Fibroblast of lung (primary cell): ENCODE measurements at regions not wholly inside any gene's neighbourhood (a gene's known extent, or its start where the extent isn't known, plus 50 kb on each side); places are given as distances from the start of the nearest gene placed in this dataset.

Experiments used
- DNase-seq, 2 donors: peaks; one replicate each; pipeline versions ENCODE4 v3.0.0 to v3.0.0-alpha.2; 2010; ENCODE audit warnings: low read depth in 2 of 2
- H2AFZ ChIP-seq: 2 replicates; pipeline ENCODE4 v1.5.1; 2012; ENCODE audit warnings: low read length, control low read depth, inconsistent platforms
- H3K27ac ChIP-seq: 2 replicates; pipeline ENCODE4 v1.5.1; 2011; ENCODE audit warnings: low read length, control low read depth; ENCODE audit not compliant: insufficient read depth
- H3K27me3 ChIP-seq: 2 replicates; pipeline ENCODE4 v1.5.1; 2011; ENCODE audit warnings: mild to moderate bottlenecking, low read length; ENCODE audit not compliant: control insufficient read depth, insufficient read depth
- H3K36me3 ChIP-seq: 2 replicates; pipeline ENCODE4 v1.5.1; 2011; ENCODE audit warnings: low read length; ENCODE audit not compliant: control insufficient read depth, insufficient read depth
- H3K4me1 ChIP-seq: 2 replicates; pipeline ENCODE4 v1.5.1; 2011; ENCODE audit warnings: low read length; ENCODE audit not compliant: control insufficient read depth, insufficient read depth; ENCODE audit errors: extremely low read depth
- H3K4me2 ChIP-seq: 2 replicates; pipeline ENCODE4 v1.5.1; 2011; ENCODE audit warnings: low read length, control low read depth; ENCODE audit not compliant: insufficient read depth; ENCODE audit errors: extremely low read depth
- H3K4me3 ChIP-seq, 4 experiments: fragments of 200-600 bp in 1 of 4; sonication (generic) in 1 of 4; replicated peaks in 1 of 4; 2 replicates each; pipeline ENCODE4 v1.5.1; 2011 to 2016; ENCODE audit warnings: low read length in 4 of 4, low read depth in 3 of 4, mild to moderate bottlenecking in 3 of 4, control low read depth in 2 of 4, inconsistent platforms in 1 of 4, mixed read lengths in 1 of 4; ENCODE audit not compliant: insufficient read depth in 1 of 4; ENCODE audit errors: control extremely low read depth in 1 of 4
- H3K79me2 ChIP-seq: 2 replicates; pipeline ENCODE4 v1.5.1; 2012; ENCODE audit warnings: mild to moderate bottlenecking, low read length, inconsistent platforms; ENCODE audit not compliant: control insufficient read depth, insufficient read depth
- H3K9ac ChIP-seq: 2 replicates; pipeline ENCODE4 v1.5.1; 2011; ENCODE audit warnings: mild to moderate bottlenecking, low read length, control low read depth; ENCODE audit not compliant: insufficient read depth
- H3K9me3 ChIP-seq: 2 replicates; pipeline ENCODE4 v1.5.1; 2012; ENCODE audit warnings: low read depth, low read length; ENCODE audit not compliant: control insufficient read depth, insufficient read depth
- H4K20me1 ChIP-seq: 2 replicates; pipeline ENCODE4 v1.5.1; 2011; ENCODE audit warnings: low read length; ENCODE audit not compliant: control insufficient read depth, insufficient read depth; ENCODE audit errors: extremely low read depth
- EZH2 ChIP-seq: IDR thresholded peaks from 2 replicates; pipeline ENCODE4 v1.5.1; 2012; ENCODE audit warnings: low read length, control low read depth, mild to moderate bottlenecking; ENCODE audit errors: missing control alignments
- TF ChIP-seq, protein P1 (sequence below), 2 donors: IDR thresholded peaks in 1 of 2; conservative IDR thresholded peaks in 1 of 2; 1 replicate in 1 of 2; 2 replicates in 1 of 2; pipeline ENCODE4 v1.5.1; 2011 to 2012; ENCODE audit warnings: low read length in 2 of 2, control low read depth in 1 of 2, inconsistent platforms in 1 of 2, low read depth in 1 of 2, mild to moderate bottlenecking in 1 of 2

DNA sequence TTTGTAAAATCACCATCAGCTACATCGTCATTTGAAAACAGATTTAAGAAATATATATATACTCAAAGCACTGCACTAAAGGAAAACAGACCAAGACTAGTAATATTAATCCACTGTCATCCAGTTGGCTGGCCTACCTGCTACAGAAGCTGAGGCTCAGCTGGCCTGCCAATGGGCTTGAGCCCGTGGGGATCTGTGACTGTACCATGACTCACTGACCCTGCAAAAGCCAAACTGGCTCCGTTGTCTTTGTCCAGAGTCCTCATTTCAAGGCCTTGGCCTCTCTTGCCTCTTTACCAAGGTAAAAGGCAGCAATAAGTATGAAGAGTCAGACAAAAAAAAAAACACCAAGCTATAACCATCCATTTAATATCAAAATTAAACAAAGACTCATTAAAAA, 463.5 kb upstream of the RASGRP1 start:
- H3K4me1 ChIP-seq: no peaks in the 10 kb centered on the region
- no peak overlapping the region for H2AFZ ChIP-seq
- H3K36me3 ChIP-seq: no peaks in the 10 kb centered on the region
- H3K4me3 ChIP-seq: no peak overlapping the region
- H3K79me2 ChIP-seq: no peaks in the 10 kb centered on the region
- no peaks in the 10 kb centered on the region for H3K9me3 ChIP-seq
- H3K27ac ChIP-seq: no peak overlapping the region
- no peaks in the 10 kb centered on the region for H4K20me1 ChIP-seq
- H3K9ac ChIP-seq: no peak overlapping the region
- peak; percentile 51 to 76 for DNase-seq
- TF ChIP-seq EZH2: no peak
- TF ChIP-seq, protein P1, sequence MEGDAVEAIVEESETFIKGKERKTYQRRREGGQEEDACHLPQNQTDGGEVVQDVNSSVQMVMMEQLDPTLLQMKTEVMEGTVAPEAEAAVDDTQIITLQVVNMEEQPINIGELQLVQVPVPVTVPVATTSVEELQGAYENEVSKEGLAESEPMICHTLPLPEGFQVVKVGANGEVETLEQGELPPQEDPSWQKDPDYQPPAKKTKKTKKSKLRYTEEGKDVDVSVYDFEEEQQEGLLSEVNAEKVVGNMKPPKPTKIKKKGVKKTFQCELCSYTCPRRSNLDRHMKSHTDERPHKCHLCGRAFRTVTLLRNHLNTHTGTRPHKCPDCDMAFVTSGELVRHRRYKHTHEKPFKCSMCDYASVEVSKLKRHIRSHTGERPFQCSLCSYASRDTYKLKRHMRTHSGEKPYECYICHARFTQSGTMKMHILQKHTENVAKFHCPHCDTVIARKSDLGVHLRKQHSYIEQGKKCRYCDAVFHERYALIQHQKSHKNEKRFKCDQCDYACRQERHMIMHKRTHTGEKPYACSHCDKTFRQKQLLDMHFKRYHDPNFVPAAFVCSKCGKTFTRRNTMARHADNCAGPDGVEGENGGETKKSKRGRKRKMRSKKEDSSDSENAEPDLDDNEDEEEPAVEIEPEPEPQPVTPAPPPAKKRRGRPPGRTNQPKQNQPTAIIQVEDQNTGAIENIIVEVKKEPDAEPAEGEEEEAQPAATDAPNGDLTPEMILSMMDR (conservative IDR thresholded peaks at IDR 0.05 in 1 of 2, IDR thresholded peaks at IDR 0.05 in 1 of 2; ENCODE audit: low read depth in 1 of 2, low read length in 2 of 2): no peak
- no peak overlapping the region for H3K4me2 ChIP-seq
- no peaks in the 10 kb centered on the region for H3K27me3 ChIP-seq

DNA sequence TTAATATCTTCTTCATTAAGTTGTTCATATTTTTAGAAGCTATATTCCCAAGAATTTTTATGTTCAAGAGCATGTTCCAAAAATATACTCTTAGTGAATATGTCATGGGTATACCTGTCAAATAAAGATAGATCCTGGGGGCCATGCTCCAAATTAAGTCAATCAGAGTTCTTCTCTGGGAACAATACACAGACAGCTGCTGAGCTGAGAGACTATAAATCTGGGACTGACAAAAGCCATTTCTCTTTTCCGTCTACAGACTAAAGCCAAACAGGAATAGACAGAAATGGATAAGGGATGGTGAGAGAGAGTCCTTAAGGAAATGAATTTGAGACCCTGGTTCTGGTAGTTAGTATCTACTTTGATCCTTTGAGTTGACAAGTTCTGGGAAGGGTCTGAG, 465.1 kb upstream of the RASGRP1 start:
- Histone ChIP-seq H4K20me1 (no peaks in the 10 kb centered on the region), H3K79me2 (no peaks in the 10 kb centered on the region), H3K36me3 (no peaks in the 10 kb centered on the region), H3K4me3 (no peak overlapping the region), H2AFZ (no peak overlapping the region), H3K27me3 (no peaks in the 10 kb centered on the region), H3K9ac (no peak overlapping the region), H3K9me3 (no peaks in the 10 kb centered on the region), H3K4me1 (no peaks in the 10 kb centered on the region), H3K4me2 (no peak overlapping the region), H3K27ac (no peak overlapping the region)
- no peak for TF ChIP-seq EZH2
- TF ChIP-seq, protein P1 (conservative IDR thresholded peaks at IDR 0.05 in 1 of 2, IDR thresholded peaks at IDR 0.05 in 1 of 2; ENCODE audit: low read depth in 1 of 2, low read length in 2 of 2): no peak
- no peak for DNase-seq

DNA sequence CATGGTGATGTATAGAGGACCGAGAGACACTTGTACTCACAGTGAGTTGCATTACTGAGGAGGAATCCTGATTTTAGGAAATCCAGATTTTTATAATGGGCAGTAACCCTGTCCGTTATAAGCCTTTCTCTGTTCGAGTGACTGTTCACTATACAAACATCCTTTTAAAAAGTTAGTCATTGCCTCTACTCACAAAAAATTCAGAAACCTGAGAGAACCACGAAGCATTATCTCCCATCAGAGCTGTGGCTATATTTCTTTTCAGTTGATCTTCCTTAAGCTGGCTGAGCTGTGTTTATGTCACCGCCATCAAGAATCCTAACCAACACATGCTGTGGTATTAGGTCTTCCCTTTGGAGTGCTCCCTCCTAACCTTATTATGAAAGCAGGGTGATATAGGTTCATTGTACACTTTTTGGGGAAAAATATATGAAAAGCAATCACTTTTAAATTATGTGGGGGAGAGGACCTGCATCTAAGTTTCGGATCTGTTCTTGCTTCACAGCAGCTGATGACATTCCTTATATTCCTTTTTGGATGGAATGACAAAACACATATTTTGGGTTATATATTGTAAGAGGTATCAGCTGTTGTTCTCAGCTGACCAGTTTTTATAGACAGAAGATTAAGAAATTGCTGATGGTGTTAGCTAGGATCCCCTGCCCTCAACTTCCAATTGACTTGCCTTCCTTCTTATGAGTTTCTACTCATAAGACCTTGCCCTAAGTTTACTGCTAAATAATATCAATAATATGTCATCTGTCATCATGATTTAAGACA, 465.9 kb upstream of the RASGRP1 start:
- DNase-seq: no peak
- H3K9ac ChIP-seq: no peak overlapping the region
- no peaks in the 10 kb centered on the region for H3K9me3 ChIP-seq
- H3K27me3 ChIP-seq: no peaks in the 10 kb centered on the region
- H3K79me2 ChIP-seq: no peaks in the 10 kb centered on the region
- no peaks in the 10 kb centered on the region for H3K36me3 ChIP-seq
- H3K4me2 ChIP-seq: no peak overlapping the region
- TF ChIP-seq, protein P1 (conservative IDR thresholded peaks at IDR 0.05 in 1 of 2, IDR thresholded peaks at IDR 0.05 in 1 of 2; ENCODE audit: low read depth in 1 of 2, low read length in 2 of 2): no peak
- TF ChIP-seq EZH2: no peak
- H4K20me1 ChIP-seq: no peaks in the 10 kb centered on the region
- H2AFZ ChIP-seq: no peak overlapping the region
- no peaks in the 10 kb centered on the region for H3K4me1 ChIP-seq
- no peak overlapping the region for H3K4me3 ChIP-seq
- no peak overlapping the region for H3K27ac ChIP-seq
